Fibroblast of mammary gland (primary cell): ENCODE measurements at regions not wholly inside any gene's neighbourhood (a gene's known extent, or its start where the extent isn't known, plus 50 kb on each side); places are given as distances from the start of the nearest gene placed in this dataset.

Source experiments
- DNase-seq: peaks from one replicate; pipeline ENCODE4 v3.0.0-alpha.2; 2010; ENCODE audit warnings: low read depth
- H3K4me3 ChIP-seq: 2 replicates; pipeline ENCODE4 v1.5.1; 2011; ENCODE audit warnings: low read depth, mild to moderate bottlenecking, low read length, moderate library complexity; ENCODE audit not compliant: control insufficient read depth
- CTCF ChIP-seq: conservative IDR thresholded peaks from 2 replicates; pipeline ENCODE4 v1.5.1; 2011; ENCODE audit warnings: low read depth, low read length, inconsistent platforms; ENCODE audit not compliant: control insufficient read depth, insufficient read depth

DNA sequence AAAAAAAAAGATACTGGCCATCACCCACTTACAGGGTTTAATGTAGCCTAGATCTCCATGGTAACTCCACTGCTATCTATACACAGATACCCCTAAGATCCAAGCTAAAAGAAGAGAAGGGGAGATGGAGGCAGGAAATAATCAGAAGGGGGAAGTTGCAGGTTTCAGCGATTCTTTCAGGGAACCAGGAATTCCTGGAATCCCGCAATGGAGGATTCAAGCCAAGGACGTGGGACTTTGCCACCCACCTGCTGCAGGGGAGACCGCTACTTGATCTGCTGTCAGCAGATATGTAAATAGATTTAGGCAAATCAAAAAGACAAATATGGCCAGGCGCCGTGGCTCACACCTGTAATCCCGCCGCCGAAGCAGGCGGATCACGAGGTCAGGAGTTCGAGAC lies 121.1 kb downstream of the AIPL1 start:
- TF ChIP-seq CTCF, result no peak
- no peak for DNase-seq
- no peak overlapping the region for H3K4me3 ChIP-seq

GRCh38 chr17:6306820-6307219 lies 128.1 kb downstream of the AIPL1 start:
- no peak for DNase-seq
- TF ChIP-seq CTCF, result no peak
- no peak overlapping the region for H3K4me3 ChIP-seq

- no peak for TF ChIP-seq CTCF
- no peak overlapping the region for H3K4me3 ChIP-seq
- DNase-seq, result no peak
These were observed 129.1 kb downstream of the AIPL1 start for GRCh38 chr17:6305613-6306360.

DNA sequence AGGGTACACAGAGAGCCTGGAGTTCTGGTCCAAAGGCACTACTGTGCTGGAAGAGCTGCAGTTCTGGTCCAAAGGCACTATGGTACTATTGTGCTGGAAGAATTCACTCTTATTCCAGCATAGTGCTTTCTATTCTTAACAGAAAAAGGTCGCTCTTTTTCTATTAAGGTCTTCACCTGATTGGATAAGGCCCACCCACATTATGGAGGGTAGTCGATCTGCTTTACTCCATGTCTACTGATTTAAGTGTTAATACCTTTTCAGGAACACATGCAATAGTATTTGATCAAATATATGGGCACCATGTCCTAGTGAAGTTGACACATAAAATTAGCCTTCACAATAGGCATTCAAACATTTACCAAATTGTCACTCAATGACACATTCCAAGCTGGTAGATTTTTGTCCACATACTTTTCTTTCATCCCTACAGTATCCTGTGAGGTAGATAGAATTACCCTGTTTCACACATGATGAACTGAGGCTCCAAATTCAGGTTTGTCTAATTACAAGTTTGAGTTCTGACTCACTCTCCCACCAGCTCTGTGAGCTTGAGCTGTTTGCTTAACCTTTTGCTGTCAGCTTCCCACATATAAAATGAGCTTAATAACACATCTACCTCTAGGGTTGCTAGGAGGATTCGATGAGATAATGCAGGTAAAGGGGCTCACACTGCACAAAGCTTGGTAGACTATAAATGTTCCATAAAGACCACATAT lies 129.9 kb downstream of the AIPL1 start:
- no peak overlapping the region for H3K4me3 ChIP-seq
- DNase-seq, result no peak
- no peak for TF ChIP-seq CTCF

- no peak for TF ChIP-seq CTCF
- no peak for DNase-seq
- H3K4me3 ChIP-seq, result no peak overlapping the region
These were observed 131.3 kb downstream of the AIPL1 start for GRCh38 chr17:6303664-6304063.

DNA sequence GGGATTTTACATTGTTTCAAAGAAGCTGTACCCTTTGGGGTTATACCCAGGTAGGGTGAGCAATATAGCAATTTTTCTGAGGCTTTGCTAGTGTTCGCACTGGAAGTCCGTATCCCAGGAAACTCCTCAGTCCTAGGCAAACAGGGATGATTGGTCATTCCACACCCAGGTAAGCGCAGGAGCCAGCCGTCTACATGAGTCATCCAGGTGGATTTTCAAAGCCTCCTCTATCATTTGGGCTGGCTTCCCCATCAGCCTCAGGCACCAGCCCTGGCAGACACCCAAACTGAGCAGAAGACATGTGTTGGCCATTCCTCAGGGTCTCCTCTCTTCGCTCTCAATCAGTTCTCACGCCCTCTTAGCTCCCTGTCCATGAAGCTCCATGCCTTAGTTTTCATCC lies 135.6 kb downstream of the AIPL1 start:
- no peak for DNase-seq

More for the DNA sequence above, 135.6 kb downstream of the AIPL1 start:
- no peak for TF ChIP-seq CTCF
- H3K4me3 ChIP-seq, result no peak overlapping the region
